Fibroblast of peridontal ligament (primary cell): ENCODE measurements at regions not wholly inside any gene's neighbourhood (a gene's known extent, or its start where the extent isn't known, plus 50 kb on each side); places are given as distances from the start of the nearest gene placed in this dataset.
"Not testable (repeated sequence)": the region's sequence is repeated elsewhere in the genome, so short reads cannot be mapped to it uniquely, and the experiment has no call there.

Source experiments
- DNase-seq: peaks from one replicate; pipeline ENCODE4 v3.0.0-alpha.2; 2010; ENCODE audit errors: extremely low read depth

- DNase-seq = peak; percentile 82
Observed at GRCh38 chr12:25424211-25424731, 128.8 kb downstream of the LMNTD1 start.

- DNase-seq = peak; percentile 6
Observed at GRCh38 chr12:25423355-25424050, 129.6 kb downstream of the LMNTD1 start.

- DNase-seq = no peak
Observed at GRCh38 chr12:25422241-25422640, 130.8 kb downstream of the LMNTD1 start.

GRCh38 chr12:25421651-25422167 lies 131.4 kb downstream of the LMNTD1 start:
- peak; percentile 23 for DNase-seq

GRCh38 chr12:25420116-25420515 lies 133.0 kb downstream of the LMNTD1 start:
- DNase-seq = no peak

- DNase-seq = no peak
Observed at GRCh38 chr12:25419595-25419994, 133.5 kb downstream of the LMNTD1 start.

- DNase-seq = no peak
Observed at GRCh38 chr12:25417071-25417470, 136.0 kb downstream of the LMNTD1 start.

GRCh38 chr12:25416516-25416915 lies 136.6 kb downstream of the LMNTD1 start:
- no peak for DNase-seq

GRCh38 chr12:25415004-25415403 lies 138.1 kb downstream of the LMNTD1 start:
- no peak for DNase-seq

- no peak for DNase-seq
Observed at GRCh38 chr12:25412735-25413134, 140.3 kb downstream of the LMNTD1 start.

- no peak for DNase-seq
Observed at GRCh38 chr12:25404955-25405354, 148.1 kb downstream of the LMNTD1 start.

- peak; percentile 12 for DNase-seq
Observed at GRCh38 chr12:25401547-25402345, 151.0 kb upstream of the KRAS start.

GRCh38 chr12:25397001-25397400 lies 146.3 kb upstream of the KRAS start:
- no peak for DNase-seq

- DNase-seq = no peak
Observed at GRCh38 chr12:25395227-25395626, 144.5 kb upstream of the KRAS start.

- not testable (repeated sequence) for DNase-seq
Observed at GRCh38 chr12:25394775-25395174, 144.0 kb upstream of the KRAS start.

- DNase-seq = no peak
Observed at GRCh38 chr12:25394025-25394424, 143.3 kb upstream of the KRAS start.

- DNase-seq = not testable (repeated sequence)
Observed at GRCh38 chr12:25391346-25391745, 140.6 kb upstream of the KRAS start.

GRCh38 chr12:25388183-25388582 lies 137.5 kb upstream of the KRAS start:
- no peak for DNase-seq

- DNase-seq = no peak
Observed at GRCh38 chr12:25387732-25388050, 137.0 kb upstream of the KRAS start.

GRCh38 chr12:25386831-25387731 lies 136.4 kb upstream of the KRAS start:
- DNase-seq = peak; percentile 96

- DNase-seq = no peak
Observed at GRCh38 chr12:25384893-25385248, 134.1 kb upstream of the KRAS start.
